ENCODE measurements at regions not wholly inside any gene's neighbourhood (a gene's known extent, or its start where the extent isn't known, plus 50 kb on each side); places are given as distances from the start of the nearest gene placed in this dataset.

DNA sequence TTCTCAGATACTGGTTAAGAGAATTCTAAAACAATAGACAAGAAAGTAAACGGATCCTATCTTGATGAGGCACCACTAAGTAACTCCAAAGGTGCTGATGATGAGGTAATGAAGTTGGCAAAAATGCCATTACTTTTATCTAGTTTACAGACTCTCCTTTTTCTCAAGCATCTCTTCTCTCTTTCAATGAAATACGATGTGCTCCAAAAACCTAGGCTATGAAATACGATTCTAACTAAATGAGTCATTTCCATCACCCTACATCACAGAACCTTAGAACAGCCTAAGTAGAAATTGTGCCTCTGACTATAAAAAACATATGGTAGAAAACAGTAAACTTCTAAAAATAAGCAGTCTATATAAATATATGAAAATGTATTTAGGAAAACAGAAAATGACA is 58.9 kb upstream of the ARHGAP32 start:
- TF ChIP-seq ARNT (IDR thresholded peaks at IDR 0.05) = no peak
- no peak for TF ChIP-seq SUZ12 (IDR thresholded peaks at IDR 0.05)
- no peak for TF ChIP-seq LEF1 (IDR thresholded peaks at IDR 0.05; ENCODE audit: borderline replicate concordance)
- no peak for TF ChIP-seq NFRKB (IDR thresholded peaks at IDR 0.05)
- no peak for TF ChIP-seq BHLHE40 (IDR thresholded peaks at IDR 0.05; ENCODE audit: borderline replicate concordance)
- no peak for TF ChIP-seq FOXM1 (IDR thresholded peaks at IDR 0.05; ENCODE audit: borderline replicate concordance)
